Omental fat pad (tissue), 3 donors: ENCODE measurements at regions not wholly inside any gene's neighbourhood (a gene's known extent, or its start where the extent isn't known, plus 50 kb on each side); places are given as distances from the start of the nearest gene placed in this dataset.

Source experiments
- ATAC-seq: fragments of 150-250 bp; one replicate; pipeline ENCODE4 v1.9.1; 2016; ENCODE audit warnings: mild to moderate bottlenecking, moderate library complexity; ENCODE audit not compliant: low FRiP score
- DNase-seq: peaks from one replicate; pipeline ENCODE4 v3.0.0-alpha.2; 2019; ENCODE audit warnings: low spot score
- CTCF ChIP-seq, 3 donors: fragments of 450-650 bp; IDR thresholded peaks; one replicate each; pipeline ENCODE4 v1.5.1; 2016 to 2017; ENCODE audit warnings: antibody characterized with exemption in 3 of 3, mild to moderate bottlenecking in 3 of 3, moderate library complexity in 2 of 3

- peak; percentile 64 for ATAC-seq
- DNase-seq: no peak
- TF ChIP-seq CTCF (IDR thresholded peaks at IDR 0.05): no peak
Observed at GRCh38 chr21:28212061-28212460, 780.6 kb downstream of the LTN1 start.

GRCh38 chr21:28207436-28208173, 785.1 kb downstream of the LTN1 start:
- TF ChIP-seq CTCF (IDR thresholded peaks at IDR 0.05): no peak
- DNase-seq (no peak), ATAC-seq (no peak)

GRCh38 chr21:28200726-28201125, 792.0 kb downstream of the LTN1 start:
- ATAC-seq: no peak
- no peak for TF ChIP-seq CTCF (IDR thresholded peaks at IDR 0.05)
- no peak for DNase-seq

- DNase-seq: no peak
- ATAC-seq: no peak
- no peak for TF ChIP-seq CTCF (IDR thresholded peaks at IDR 0.05)
Observed at GRCh38 chr21:28196981-28197380, 795.7 kb downstream of the LTN1 start.

GRCh38 chr21:28193189-28193588, 799.5 kb downstream of the LTN1 start:
- DNase-seq (no peak), ATAC-seq (no peak)
- TF ChIP-seq CTCF (IDR thresholded peaks at IDR 0.05): no peak

GRCh38 chr21:28186604-28187003, 806.1 kb downstream of the LTN1 start:
- no peak for TF ChIP-seq CTCF (IDR thresholded peaks at IDR 0.05)
- DNase-seq: no peak
- no peak for ATAC-seq

GRCh38 chr21:28181730-28182129, 810.9 kb downstream of the LTN1 start:
- no peak for TF ChIP-seq CTCF (IDR thresholded peaks at IDR 0.05)
- DNase-seq: no peak
- ATAC-seq: no peak
